ENCODE measurements at regions not wholly inside any gene's neighbourhood (a gene's known extent, or its start where the extent isn't known, plus 50 kb on each side); places are given as distances from the start of the nearest gene placed in this dataset.

DNA sequence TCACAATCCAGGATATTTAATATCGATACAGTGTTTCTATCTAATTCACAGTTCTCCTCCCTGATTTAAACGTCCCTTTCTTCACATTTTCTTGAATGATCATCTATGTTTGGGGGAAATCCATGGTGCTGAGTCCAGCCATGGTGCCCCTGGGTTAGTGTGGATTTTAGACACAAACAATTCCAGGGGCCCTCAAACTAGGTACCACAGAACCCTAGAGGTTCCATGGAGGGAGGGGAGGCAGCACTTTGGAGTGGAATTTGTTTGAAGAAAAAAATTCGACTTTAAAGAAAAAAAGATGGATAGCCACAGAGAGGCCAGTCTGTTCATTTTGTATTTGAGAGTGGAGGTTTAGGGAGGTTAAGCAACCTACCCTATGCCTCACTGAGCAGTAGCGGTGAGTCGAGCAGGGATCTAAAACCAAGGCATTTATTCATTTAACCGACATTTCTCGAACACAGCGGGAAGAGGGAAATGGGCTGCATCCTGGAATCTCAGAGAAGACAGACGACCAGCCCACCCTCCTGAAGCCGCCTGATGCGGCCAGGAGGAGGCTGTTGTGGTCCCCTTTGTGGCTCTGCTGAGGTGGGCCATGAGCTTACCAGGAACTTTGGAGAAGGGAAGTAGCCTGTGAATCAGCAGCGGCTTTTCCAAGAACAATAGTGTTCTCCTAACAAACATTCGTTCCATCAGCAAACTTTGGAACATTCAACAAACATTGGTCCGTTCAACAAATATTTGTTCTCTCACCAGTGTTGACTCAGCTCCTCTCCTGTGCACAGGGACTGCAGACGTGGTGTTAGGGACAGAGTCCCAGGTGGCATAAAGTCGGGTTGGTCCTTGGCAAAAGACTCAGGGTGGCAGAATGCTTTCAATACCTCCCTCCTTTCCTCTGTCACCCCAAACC is 103.5 kb upstream of the ZBTB40 start:
- Histone ChIP-seq H3K4me3 (no peak overlapping the region), H3K27me3 (replicated peaks; ENCODE audit: insufficient read depth) (peaks cover 3% of the 10 kb centered on the region), H3K4me1 (ENCODE audit: control insufficient read depth in 1 of 2, low read depth in 2 of 2) (no peaks in the 10 kb centered on the region), H3K27ac (no peak overlapping the region), H3K9me3 (no peaks in the 10 kb centered on the region), H3K36me3 (no peaks in the 10 kb centered on the region)
- ATAC-seq (ENCODE audit: insufficient number of reproducible peaks, low FRiP score, low read depth) (no peak), DNase-seq (ENCODE audit: low spot score) (no peak)
- TF ChIP-seq, protein P1, sequence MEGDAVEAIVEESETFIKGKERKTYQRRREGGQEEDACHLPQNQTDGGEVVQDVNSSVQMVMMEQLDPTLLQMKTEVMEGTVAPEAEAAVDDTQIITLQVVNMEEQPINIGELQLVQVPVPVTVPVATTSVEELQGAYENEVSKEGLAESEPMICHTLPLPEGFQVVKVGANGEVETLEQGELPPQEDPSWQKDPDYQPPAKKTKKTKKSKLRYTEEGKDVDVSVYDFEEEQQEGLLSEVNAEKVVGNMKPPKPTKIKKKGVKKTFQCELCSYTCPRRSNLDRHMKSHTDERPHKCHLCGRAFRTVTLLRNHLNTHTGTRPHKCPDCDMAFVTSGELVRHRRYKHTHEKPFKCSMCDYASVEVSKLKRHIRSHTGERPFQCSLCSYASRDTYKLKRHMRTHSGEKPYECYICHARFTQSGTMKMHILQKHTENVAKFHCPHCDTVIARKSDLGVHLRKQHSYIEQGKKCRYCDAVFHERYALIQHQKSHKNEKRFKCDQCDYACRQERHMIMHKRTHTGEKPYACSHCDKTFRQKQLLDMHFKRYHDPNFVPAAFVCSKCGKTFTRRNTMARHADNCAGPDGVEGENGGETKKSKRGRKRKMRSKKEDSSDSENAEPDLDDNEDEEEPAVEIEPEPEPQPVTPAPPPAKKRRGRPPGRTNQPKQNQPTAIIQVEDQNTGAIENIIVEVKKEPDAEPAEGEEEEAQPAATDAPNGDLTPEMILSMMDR (IDR thresholded peaks at IDR 0.05): no peak

DNA sequence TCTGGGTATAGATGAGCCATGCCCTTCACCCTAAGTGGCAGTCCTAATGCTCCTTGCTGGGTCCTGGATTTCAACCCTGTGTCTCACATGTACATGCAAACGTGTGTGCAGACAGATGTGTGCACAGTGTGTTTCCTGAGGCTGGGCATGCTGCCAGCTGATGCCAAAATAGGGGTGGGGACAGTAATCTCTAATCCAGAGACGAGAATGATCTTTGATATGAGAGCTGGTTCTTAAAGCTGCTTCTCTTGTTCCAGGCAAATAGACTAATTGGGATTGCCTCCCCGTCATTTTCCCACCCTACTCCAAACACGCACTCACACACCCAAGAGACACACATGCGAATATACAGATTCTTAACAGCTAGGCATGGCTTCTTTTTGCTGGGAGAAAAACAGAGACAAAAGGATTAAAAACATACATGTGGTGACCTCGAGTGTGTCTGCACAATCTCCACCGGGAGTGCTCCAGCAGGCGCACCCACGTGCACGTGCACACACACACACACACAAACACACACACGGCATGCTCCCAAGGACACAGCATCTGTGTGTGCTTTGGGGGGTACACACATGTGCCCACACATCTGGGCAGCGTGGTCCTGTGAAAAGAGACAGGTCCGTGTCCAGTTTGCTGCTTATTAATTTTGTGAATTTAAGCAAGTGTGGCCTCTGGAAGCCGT is 102.1 kb upstream of the ZBTB40 start:
- peaks cover 3% of the 10 kb centered on the region for H3K27me3 ChIP-seq (replicated peaks; ENCODE audit: insufficient read depth)
- no peak for ATAC-seq (ENCODE audit: insufficient number of reproducible peaks, low FRiP score, low read depth)
- TF ChIP-seq, protein P1 (IDR thresholded peaks at IDR 0.05): no peak

DNA sequence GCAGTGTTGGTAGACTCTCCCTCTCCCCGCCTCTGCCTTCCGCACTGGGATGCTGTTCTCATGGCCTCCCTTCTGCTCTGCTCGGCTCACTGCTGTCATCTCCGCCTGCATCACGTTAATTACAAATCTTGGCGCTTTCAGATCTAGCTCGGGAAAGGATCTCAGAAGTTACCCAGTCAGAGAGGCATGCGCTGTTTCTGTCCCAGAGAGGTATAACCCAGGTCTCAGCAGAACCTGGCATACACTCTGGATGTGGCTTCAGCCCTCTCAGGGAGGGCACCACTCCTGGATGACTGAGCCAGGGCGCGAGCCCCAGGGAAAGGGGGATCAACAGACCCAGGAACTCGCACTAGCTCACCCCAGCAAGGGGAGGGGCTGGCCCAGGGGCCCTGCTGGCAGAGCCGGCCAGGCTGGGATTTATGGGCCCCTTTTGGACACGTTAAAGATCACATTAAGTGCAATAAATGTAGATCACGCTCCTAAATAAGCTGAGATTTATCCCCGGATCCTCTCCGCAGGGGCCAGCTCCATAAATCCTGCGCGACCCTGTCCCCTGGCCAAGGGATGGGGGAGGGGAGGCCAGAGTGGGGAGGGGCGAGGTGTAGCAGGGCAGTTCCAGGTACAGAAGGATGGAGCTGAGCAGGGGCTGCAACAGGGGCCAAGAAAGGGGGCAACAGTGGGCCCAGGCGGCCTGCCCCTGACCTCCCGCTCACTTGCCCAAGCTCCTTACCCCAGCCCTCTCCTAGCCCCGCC is 101.3 kb upstream of the ZBTB40 start:
- H3K9me3 ChIP-seq: no peaks in the 10 kb centered on the region
- peaks cover 3% of the 10 kb centered on the region for H3K27me3 ChIP-seq (replicated peaks; ENCODE audit: insufficient read depth)
- no peak overlapping the region for H3K27ac ChIP-seq
- H3K4me3 ChIP-seq: no peak overlapping the region
- no peak for DNase-seq (ENCODE audit: low spot score)
- TF ChIP-seq, protein P1 (IDR thresholded peaks at IDR 0.05): no peak
- H3K4me1 ChIP-seq (ENCODE audit: control insufficient read depth in 1 of 2, low read depth in 2 of 2): no peaks in the 10 kb centered on the region
- H3K36me3 ChIP-seq: no peaks in the 10 kb centered on the region
- ATAC-seq (ENCODE audit: insufficient number of reproducible peaks, low FRiP score, low read depth): no peak

More for the DNA sequence above, 102.1 kb upstream of the ZBTB40 start:
- no peak overlapping the region for H3K4me3 ChIP-seq
- no peaks in the 10 kb centered on the region for H3K36me3 ChIP-seq
- H3K4me1 ChIP-seq (ENCODE audit: control insufficient read depth in 1 of 2, low read depth in 2 of 2): no peaks in the 10 kb centered on the region
- no peak for DNase-seq (ENCODE audit: low spot score)
- no peaks in the 10 kb centered on the region for H3K9me3 ChIP-seq
- H3K27ac ChIP-seq: no peak overlapping the region

DNA sequence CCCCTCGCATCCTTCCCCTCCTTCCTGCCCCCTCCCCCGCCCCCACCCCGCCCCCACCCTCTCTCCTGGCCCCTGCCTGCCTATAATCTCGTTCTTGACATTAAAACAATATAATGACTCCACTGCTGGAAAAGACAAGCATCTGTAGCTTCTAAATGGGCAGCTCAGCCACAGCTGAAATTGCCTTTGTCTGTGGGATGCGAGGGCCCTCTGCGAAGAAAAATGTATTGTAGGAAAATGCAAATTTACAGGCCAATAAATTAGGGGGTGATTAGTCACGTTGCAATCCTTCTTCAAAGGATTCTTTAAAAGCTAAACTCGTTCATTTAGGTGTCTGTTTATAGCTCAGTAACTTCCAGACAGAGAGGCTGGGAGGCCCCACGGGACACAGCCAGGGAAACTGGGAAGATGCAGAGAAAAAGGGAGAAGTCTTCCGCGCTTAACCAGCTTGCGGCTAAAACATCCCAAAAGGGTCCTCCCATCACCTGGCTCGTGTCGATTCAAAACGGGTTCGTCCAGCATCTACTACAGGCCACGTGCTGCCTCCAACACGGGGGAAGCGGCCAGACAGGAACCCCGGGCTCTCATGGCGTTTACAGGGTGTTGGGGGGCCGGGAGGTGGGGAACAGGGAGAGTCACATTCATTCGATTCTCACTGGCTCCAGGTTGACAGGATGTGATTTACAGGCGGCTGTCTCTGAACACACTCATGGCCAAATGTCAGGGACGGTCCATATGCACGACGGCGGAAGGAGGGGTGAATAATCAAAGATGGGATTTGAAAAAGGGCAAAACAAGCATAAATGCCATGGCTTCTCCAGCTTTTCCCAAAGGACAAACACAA is 100.5 kb upstream of the ZBTB40 start:
- Histone ChIP-seq H3K4me3 (no peak overlapping the region), H3K27me3 (replicated peaks; ENCODE audit: insufficient read depth) (peaks cover 3% of the 10 kb centered on the region), H3K4me1 (ENCODE audit: control insufficient read depth in 1 of 2, low read depth in 2 of 2) (no peaks in the 10 kb centered on the region), H3K36me3 (no peaks in the 10 kb centered on the region), H3K9me3 (no peaks in the 10 kb centered on the region), H3K27ac (no peak overlapping the region)
- ATAC-seq (ENCODE audit: insufficient number of reproducible peaks, low FRiP score, low read depth): no peak
- TF ChIP-seq, protein P1 (IDR thresholded peaks at IDR 0.05): no peak
- no peak for DNase-seq (ENCODE audit: low spot score)

Measured in thoracic aorta (tissue), 2 donors.